Smooth muscle cell (in vitro differentiated cells): ENCODE measurements at regions not wholly inside any gene's neighbourhood (a gene's known extent, or its start where the extent isn't known, plus 50 kb on each side); places are given as distances from the start of the nearest gene placed in this dataset.
"Not testable (repeated sequence)": the region's sequence is repeated elsewhere in the genome, so short reads cannot be mapped to it uniquely, and the experiment has no call there.

ENCODE experiments used
- DNase-seq: peaks from one replicate; lab custom pipeline; 2025; ENCODE audit not compliant: unreplicated experiment; lab: John Stamatoyannopoulos, UW
- H2AFZ ChIP-seq: fragments of 200-600 bp; sonication (generic); 2 replicates; pipeline ENCODE4 v1.6.0; 2016; ENCODE audit warnings: antibody characterized with exemption, low read depth, mild to moderate bottlenecking
- H3F3A ChIP-seq: fragments of 200-600 bp; sonication (generic); 2 replicates; pipeline ENCODE4 v1.6.0; 2017; ENCODE audit warnings: antibody characterized with exemption, low read depth
- H3K27ac ChIP-seq: fragments of 200-600 bp; sonication (generic); 2 replicates; pipeline ENCODE4 v1.5.1; 2016; ENCODE audit warnings: low read depth, mild to moderate bottlenecking
- H3K27me3 ChIP-seq: fragments of 200-600 bp; sonication (generic); 2 replicates; pipeline ENCODE4 v1.6.1; 2016; ENCODE audit warnings: low read depth, mild to moderate bottlenecking
- H3K36me3 ChIP-seq: fragments of 200-600 bp; sonication (generic); 2 replicates; pipeline ENCODE4 v1.5.1; 2016; ENCODE audit warnings: low read depth
- H3K4me1 ChIP-seq: fragments of 200-600 bp; sonication (generic); 2 replicates; pipeline ENCODE4 v1.5.1; 2016; ENCODE audit warnings: low read depth
- H3K4me2 ChIP-seq: fragments of 200-600 bp; sonication (generic); 2 replicates; pipeline ENCODE4 v1.6.0; 2016; ENCODE audit warnings: mild to moderate bottlenecking
- H3K4me3 ChIP-seq: fragments of 200-600 bp; sonication (generic); 2 replicates; pipeline ENCODE4 v1.5.1; 2016; ENCODE audit warnings: mild to moderate bottlenecking
- H3K79me2 ChIP-seq: fragments of 200-600 bp; sonication (generic); 2 replicates; pipeline ENCODE4 v1.6.0; 2016; ENCODE audit warnings: low read depth, mild to moderate bottlenecking
- H3K9ac ChIP-seq: fragments of 200-600 bp; sonication (generic); 2 replicates; pipeline ENCODE4 v1.6.0; 2016; ENCODE audit warnings: low read depth
- H3K9me3 ChIP-seq: fragments of 200-600 bp; sonication (generic); replicated peaks from 2 replicates; pipeline ENCODE4 v1.5.1; 2016; ENCODE audit warnings: low read depth
- H4K20me1 ChIP-seq: fragments of 200-600 bp; sonication (generic); 2 replicates; pipeline ENCODE4 v1.6.0; 2016; ENCODE audit warnings: low read depth
- CTCF ChIP-seq: fragments of 200-600 bp; sonication (generic); IDR thresholded peaks from 2 replicates; pipeline ENCODE4 v1.5.1; 2017; ENCODE audit warnings: borderline replicate concordance, mild to moderate bottlenecking, antibody characterized with exemption; ENCODE audit not compliant: insufficient read depth, poor library complexity, severe bottlenecking
- WGBS: methylation state at CpG from one replicate; pipeline ENCODE4 v1.1.7; 2016; ENCODE audit warnings: low lambda C conversion rate; 5-methylcytosine and 5-hydroxymethylcytosine counted together

GRCh38 chr5:158234323-158235158, 375.6 kb upstream of the CLINT1 start:
- no peak for TF ChIP-seq CTCF
- no peaks in the 10 kb centered on the region for H3K36me3 ChIP-seq
- H3K9me3 ChIP-seq: no peaks in the 10 kb centered on the region
- peaks cover 16% of the 10 kb centered on the region for H3K4me1 ChIP-seq
- H3K27ac ChIP-seq: no peak overlapping the region
- WGBS: 71% methylated on average over 11 of the region's 11 CpGs
- no peaks in the 10 kb centered on the region for H3F3A ChIP-seq
- no peak overlapping the region for H3K9ac ChIP-seq
- no peaks in the 10 kb centered on the region for H3K79me2 ChIP-seq
- H3K4me3 ChIP-seq: no peak overlapping the region
- DNase-seq: no peak
- peak overlapping the region; percentile 6 for H3K4me2 ChIP-seq
- H4K20me1 ChIP-seq: no peaks in the 10 kb centered on the region
- H3K27me3 ChIP-seq: peaks cover 5% of the 10 kb centered on the region
- H2AFZ ChIP-seq: no peak overlapping the region

- Histone ChIP-seq H3K4me1 (peaks cover 16% of the 10 kb centered on the region), H2AFZ (no peak overlapping the region), H4K20me1 (no peaks in the 10 kb centered on the region), H3K4me2 (no peak overlapping the region), H3F3A (no peaks in the 10 kb centered on the region), H3K9me3 (no peaks in the 10 kb centered on the region), H3K36me3 (no peaks in the 10 kb centered on the region), H3K4me3 (no peak overlapping the region), H3K79me2 (no peaks in the 10 kb centered on the region), H3K9ac (no peak overlapping the region), H3K27me3 (no peaks in the 10 kb centered on the region), H3K27ac (no peak overlapping the region)
- no peak for TF ChIP-seq CTCF
- DNase-seq: no peak
- 80% methylated on average over 2 of the region's 2 CpGs for whole genome bisulfite sequencing
These were observed 374.9 kb upstream of the CLINT1 start for GRCh38 chr5:158233735-158234322.

- H4K20me1 ChIP-seq, H3K27me3 ChIP-seq, H2AFZ ChIP-seq, H3K4me3 ChIP-seq, H3K4me2 ChIP-seq, H3F3A ChIP-seq, H3K9ac ChIP-seq, H3K9me3 ChIP-seq, DNase-seq, H3K4me1 ChIP-seq, H3K79me2 ChIP-seq, H3K36me3 ChIP-seq, H3K27ac ChIP-seq: not testable (repeated sequence)
- WGBS: 91% methylated on average over 5 of the region's 5 CpGs
These were observed 368.4 kb upstream of the CLINT1 start for GRCh38 chr5:158227314-158227713.

- Histone ChIP-seq H3K36me3 (no peaks in the 10 kb centered on the region), H3K9me3 (no peaks in the 10 kb centered on the region), H3K27ac (no peak overlapping the region), H3K4me1 (no peaks in the 10 kb centered on the region), H3K79me2 (no peaks in the 10 kb centered on the region), H3K27me3 (no peaks in the 10 kb centered on the region), H3K9ac (no peak overlapping the region), H2AFZ (no peak overlapping the region), H3K4me2 (no peak overlapping the region), H3F3A (no peaks in the 10 kb centered on the region), H4K20me1 (no peaks in the 10 kb centered on the region), H3K4me3 (no peak overlapping the region)
- DNase-seq: no peak
- TF ChIP-seq CTCF: no peak
- WGBS: 91% methylated on average over 5 of the region's 5 CpGs
These were observed 367.6 kb upstream of the CLINT1 start for GRCh38 chr5:158226496-158226895.
